WTC11 (cell line): ENCODE measurements at regions not wholly inside any gene's neighbourhood (a gene's known extent, or its start where the extent isn't known, plus 50 kb on each side); places are given as distances from the start of the nearest gene placed in this dataset.

ENCODE experiments used
- ATAC-seq: fragments of 200-7000 bp; cut with Tn5 transposase; 2 replicates; pipeline ENCODE4 v1.10.0; 2021; ENCODE audit warnings: mild to moderate bottlenecking, moderate library complexity
- CTCF ChIA-PET: fragments of 300-600 bp; sonication (Branson Sonifier 250); formaldehyde crosslinking; loops from one replicate; lab custom pipeline; 2021; ENCODE audit warnings: antibody characterized with exemption; lab: Charles Lee
- POLR2A ChIA-PET: fragments of 350-600 bp; sonication (Branson Sonifier 250); formaldehyde crosslinking; loops from one replicate; lab custom pipeline; 2021; ENCODE audit warnings: antibody characterized with exemption; lab: Charles Lee
- DNase-seq: peaks from one replicate; pipeline ENCODE4 v3.0.0; 2021; ENCODE audit warnings: low spot score
- H3K27ac Mint-ChIP-seq: 2 replicates; pipeline ENCODE4 v1.8.0; 2021; ENCODE audit warnings: mixed read lengths
- H3K27me3 Mint-ChIP-seq: 2 replicates; pipeline ENCODE4 v1.8.0; 2021; ENCODE audit warnings: low read depth, mild to moderate bottlenecking, moderate library complexity, mixed read lengths
- H3K36me3 Mint-ChIP-seq: 2 replicates; pipeline ENCODE4 v1.8.0; 2021; ENCODE audit warnings: mixed read lengths
- H3K4me1 Mint-ChIP-seq: 2 replicates; pipeline ENCODE4 v1.8.0; 2022; ENCODE audit warnings: mixed read lengths
- H3K4me3 Mint-ChIP-seq: 2 replicates; pipeline ENCODE4 v1.8.0; 2021; ENCODE audit warnings: mild to moderate bottlenecking, moderate library complexity, mixed read lengths
- H3K9me3 Mint-ChIP-seq: 2 replicates; pipeline ENCODE4 v1.8.0; 2021; ENCODE audit warnings: mixed read lengths
- ATF1 ChIP-seq: sonication (generic); formaldehyde crosslinking; IDR thresholded peaks from 2 replicates; pipeline ENCODE4 v1.8.1; 2023; ENCODE audit warnings: mild to moderate bottlenecking, moderate library complexity, missing genetic modification reagents
- ATF2 ChIP-seq: sonication (generic); formaldehyde crosslinking; IDR thresholded peaks from 2 replicates; pipeline ENCODE4 v1.8.1; 2022; ENCODE audit warnings: low read depth, missing genetic modification reagents, borderline replicate concordance
- E2F4 ChIP-seq: sonication (generic); formaldehyde crosslinking; IDR thresholded peaks from 2 replicates; pipeline ENCODE4 v1.8.1; 2022; ENCODE audit warnings: low read depth, mild to moderate bottlenecking, moderate library complexity, missing genetic modification reagents, borderline replicate concordance
- ELF4 ChIP-seq: sonication (generic); formaldehyde crosslinking; IDR thresholded peaks from 2 replicates; pipeline ENCODE4 v1.8.1; 2022; ENCODE audit warnings: low read depth, mild to moderate bottlenecking, moderate library complexity, missing genetic modification reagents
- FOXP1 ChIP-seq: sonication (generic); formaldehyde crosslinking; IDR thresholded peaks from 2 replicates; pipeline ENCODE4 v1.8.0; 2022; ENCODE audit warnings: missing genetic modification reagents, mild to moderate bottlenecking, moderate library complexity, borderline replicate concordance
- FOXP4 ChIP-seq: sonication (generic); formaldehyde crosslinking; IDR thresholded peaks from 2 replicates; pipeline ENCODE4 v1.8.0; 2022; ENCODE audit warnings: mild to moderate bottlenecking, missing genetic modification reagents
- HMGXB4 ChIP-seq: sonication (generic); formaldehyde crosslinking; IDR thresholded peaks from 2 replicates; pipeline ENCODE4 v1.8.1; 2023; ENCODE audit warnings: mild to moderate bottlenecking, moderate library complexity, missing genetic modification reagents
- JAZF1 ChIP-seq: fragments of 250-450 bp; sonication (Bioruptor Pico); IDR thresholded peaks from 2 replicates; pipeline ENCODE4 v1.9.0; 2021; ENCODE audit warnings: moderate library complexity, mild to moderate bottlenecking, inconsistent platforms
- NFATC4 ChIP-seq: fragments of 250-450 bp; sonication (Bioruptor Pico); IDR thresholded peaks from 2 replicates; pipeline ENCODE4 v1.9.0; 2021; ENCODE audit warnings: mild to moderate bottlenecking
- OVOL2 ChIP-seq: fragments of 250-450 bp; sonication (Bioruptor Pico); IDR thresholded peaks from 2 replicates; pipeline ENCODE4 v1.9.0; 2021; ENCODE audit warnings: mild to moderate bottlenecking, borderline replicate concordance
- SOX15 ChIP-seq: fragments of 250-450 bp; sonication (Bioruptor Pico); IDR thresholded peaks from 2 replicates; pipeline ENCODE4 v1.9.0; 2021; ENCODE audit warnings: mild to moderate bottlenecking
- TEAD1 ChIP-seq: sonication (generic); formaldehyde crosslinking; IDR thresholded peaks from 2 replicates; pipeline ENCODE4 v1.8.0; 2022; ENCODE audit warnings: mild to moderate bottlenecking, missing genetic modification reagents
- ZMAT4 ChIP-seq: fragments of 250-450 bp; sonication (Bioruptor Pico); IDR thresholded peaks from 2 replicates; pipeline ENCODE4 v1.9.0; 2021; ENCODE audit warnings: mild to moderate bottlenecking
- ZNF121 ChIP-seq: sonication (generic); formaldehyde crosslinking; IDR thresholded peaks from 2 replicates; pipeline ENCODE4 v1.8.0; 2023; ENCODE audit warnings: missing genetic modification reagents
- ZNF671 ChIP-seq: fragments of 250-450 bp; sonication (Bioruptor Pico); IDR thresholded peaks from 2 replicates; pipeline ENCODE4 v1.8.0; 2021; ENCODE audit warnings: mild to moderate bottlenecking
- TF ChIP-seq, protein P1 (sequence below): sonication (generic); formaldehyde crosslinking; IDR thresholded peaks from 2 replicates; pipeline ENCODE4 v1.8.0; 2022; ENCODE audit warnings: mild to moderate bottlenecking, missing genetic modification reagents
- TF ChIP-seq, protein P2 (sequence below): sonication (generic); formaldehyde crosslinking; IDR thresholded peaks from 2 replicates; pipeline ENCODE4 v1.8.1; 2022; ENCODE audit warnings: missing genetic modification reagents, borderline replicate concordance

DNA sequence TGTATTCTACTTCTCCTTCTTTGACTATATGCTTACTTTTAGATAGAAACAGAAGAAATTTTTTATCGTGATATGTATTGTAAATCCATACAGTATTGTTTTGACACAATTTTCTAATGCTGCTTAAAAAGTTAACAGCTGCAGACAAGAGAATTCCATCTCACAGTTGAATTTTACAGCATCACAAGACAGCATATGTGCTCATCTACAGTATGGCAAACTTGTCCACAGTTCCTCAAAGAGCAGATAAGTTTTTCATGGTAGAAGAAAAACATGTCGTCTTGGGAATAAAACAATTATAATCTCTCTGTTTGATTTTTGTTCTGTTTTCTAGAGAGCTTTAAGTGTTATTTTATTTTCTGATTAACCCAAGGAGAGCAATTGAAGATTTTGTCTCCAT, 438.5 kb upstream of the NUDT12 start:
- Mint-ChIP-seq H3K9me3 (peaks cover 6% of the 10 kb centered on the region; the same call in 1 of the 2 replicates), H3K27me3 (no peaks in the 10 kb centered on the region), H3K36me3 (no peaks in the 10 kb centered on the region), H3K4me3 (no peak overlapping the region), H3K27ac (no peak overlapping the region), H3K4me1 (no peaks in the 10 kb centered on the region)
- POLR2A ChIA-PET, result no interaction called here
- CTCF ChIA-PET, result no interaction called here
- DNase-seq (no peak), ATAC-seq (no peak)
- TF ChIP-seq ATF1 (CRISPR knock-in tag) (no peak), NFATC4 (no peak), ATF2 (CRISPR knock-in tag) (no peak), HMGXB4 (CRISPR knock-in tag) (no peak), SOX15 (no peak), E2F4 (no peak), ZMAT4 (no peak), ZNF121 (CRISPR knock-in tag) (no peak), OVOL2 (CRISPR knock-in tag) (no peak)
- TF ChIP-seq, protein P1, sequence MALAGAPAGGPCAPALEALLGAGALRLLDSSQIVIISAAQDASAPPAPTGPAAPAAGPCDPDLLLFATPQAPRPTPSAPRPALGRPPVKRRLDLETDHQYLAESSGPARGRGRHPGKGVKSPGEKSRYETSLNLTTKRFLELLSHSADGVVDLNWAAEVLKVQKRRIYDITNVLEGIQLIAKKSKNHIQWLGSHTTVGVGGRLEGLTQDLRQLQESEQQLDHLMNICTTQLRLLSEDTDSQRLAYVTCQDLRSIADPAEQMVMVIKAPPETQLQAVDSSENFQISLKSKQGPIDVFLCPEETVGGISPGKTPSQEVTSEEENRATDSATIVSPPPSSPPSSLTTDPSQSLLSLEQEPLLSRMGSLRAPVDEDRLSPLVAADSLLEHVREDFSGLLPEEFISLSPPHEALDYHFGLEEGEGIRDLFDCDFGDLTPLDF (CRISPR knock-in tag), result no peak

GRCh38 chr5:103993031-103993430, 430.4 kb upstream of the NUDT12 start:
- no peak for TF ChIP-seq TEAD1 (CRISPR knock-in tag)
- no peak for TF ChIP-seq NFATC4
- no peak for TF ChIP-seq FOXP4 (CRISPR knock-in tag)
- TF ChIP-seq, protein P2, sequence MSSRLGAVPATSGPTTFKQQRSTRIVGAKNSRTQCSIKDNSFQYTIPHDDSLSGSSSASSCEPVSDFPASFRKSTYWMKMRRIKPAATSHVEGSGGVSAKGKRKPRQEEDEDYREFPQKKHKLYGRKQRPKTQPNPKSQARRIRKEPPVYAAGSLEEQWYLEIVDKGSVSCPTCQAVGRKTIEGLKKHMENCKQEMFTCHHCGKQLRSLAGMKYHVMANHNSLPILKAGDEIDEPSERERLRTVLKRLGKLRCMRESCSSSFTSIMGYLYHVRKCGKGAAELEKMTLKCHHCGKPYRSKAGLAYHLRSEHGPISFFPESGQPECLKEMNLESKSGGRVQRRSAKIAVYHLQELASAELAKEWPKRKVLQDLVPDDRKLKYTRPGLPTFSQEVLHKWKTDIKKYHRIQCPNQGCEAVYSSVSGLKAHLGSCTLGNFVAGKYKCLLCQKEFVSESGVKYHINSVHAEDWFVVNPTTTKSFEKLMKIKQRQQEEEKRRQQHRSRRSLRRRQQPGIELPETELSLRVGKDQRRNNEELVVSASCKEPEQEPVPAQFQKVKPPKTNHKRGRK (CRISPR knock-in tag), result no peak
- TF ChIP-seq HMGXB4 (CRISPR knock-in tag), result no peak
- TF ChIP-seq FOXP1 (CRISPR knock-in tag), result no peak
- no peak for TF ChIP-seq ZNF671 (CRISPR knock-in tag)
- TF ChIP-seq JAZF1 (CRISPR knock-in tag), result no peak
- TF ChIP-seq ELF4 (CRISPR knock-in tag), result no peak
- H3K27ac Mint-ChIP-seq, result peak overlapping the region; percentile 68; the same call in 1 of the 2 replicates
- DNase-seq (no peak), ATAC-seq (no peak)
- H3K9me3 Mint-ChIP-seq, result peaks cover 6% of the 10 kb centered on the region; the same call in 1 of the 2 replicates
- no peaks in the 10 kb centered on the region for H3K36me3 Mint-ChIP-seq
- H3K4me1 Mint-ChIP-seq, result peaks cover 37% of the 10 kb centered on the region
- no peaks in the 10 kb centered on the region for H3K27me3 Mint-ChIP-seq
- ChIA-PET CTCF (interaction anchor here (1.0 to 1.2 kb wide), 2 partner anchors 19 to 54 kb away, joined by 3 to 4 read pairs; no protein-coding TSS in a partner anchor), POLR2A (no interaction called here)
- no peak overlapping the region for H3K4me3 Mint-ChIP-seq
